Heart right ventricle (tissue), 16 donors: ENCODE measurements at regions not wholly inside any gene's neighbourhood (a gene's known extent, or its start where the extent isn't known, plus 50 kb on each side); places are given as distances from the start of the nearest gene placed in this dataset.

Experiments used
- ATAC-seq, 8 donors: fragments of 200-7000 bp; cut with Tn5 transposase; one replicate each; pipeline ENCODE4 v1.9.1; 2020; ENCODE audit warnings: mild to moderate bottlenecking in 8 of 8, moderate library complexity in 8 of 8, moderate number of reproducible peaks in 1 of 8
- DNase-seq, 2 donors: peaks; one replicate each; pipeline ENCODE4 v3.0.0-alpha.2; 2020
- H3K27ac ChIP-seq, 10 donors: fragments of 200-600 bp; sonication (generic) in 2 of 10; one replicate each; pipeline versions ENCODE4 v1.5.0 to v1.8.0; 2020 to 2022; ENCODE audit warnings: mild to moderate bottlenecking in 3 of 10
- H3K27me3 ChIP-seq, 7 donors: fragments of 200-600 bp; one replicate each; pipeline ENCODE4 v1.8.0; 2021 to 2022; ENCODE audit warnings: mild to moderate bottlenecking in 2 of 7
- H3K36me3 ChIP-seq, 9 donors: fragments of 200-600 bp; sonication (generic) in 1 of 9; one replicate each; pipeline versions ENCODE4 v1.5.0 to v1.8.0; 2020 to 2022; ENCODE audit warnings: mild to moderate bottlenecking in 2 of 9
- H3K4me1 ChIP-seq, 9 donors: fragments of 200-600 bp; sonication (generic) in 1 of 9; one replicate each; pipeline versions ENCODE4 v1.5.0 to v1.8.0; 2020 to 2022; ENCODE audit warnings: mild to moderate bottlenecking in 4 of 9
- H3K4me3 ChIP-seq, 10 donors: fragments of 200-600 bp; sonication (generic) in 2 of 10; one replicate each; pipeline versions ENCODE4 v1.5.0 to v1.8.0; 2020 to 2022; ENCODE audit warnings: mild to moderate bottlenecking in 7 of 10, moderate library complexity in 2 of 10
- H3K9me3 ChIP-seq, 11 donors: fragments of 200-600 bp in 10 of 11; sonication (generic) in 2 of 11; one replicate each; pipeline versions ENCODE4 v1.5.0 to v1.8.0; 2013 to 2022; ENCODE audit warnings: mild to moderate bottlenecking in 2 of 11, control low read depth in 1 of 11, moderate library complexity in 1 of 11
- WGBS, 2 donors: extraction: QIAGEN DNeasy Blood & Tissue Kit; methylation state at CpG; one replicate each; pipeline ENCODE4 v1.1.7; 2013; ENCODE audit warnings: inconsistent platforms in 1 of 2; 5-methylcytosine and 5-hydroxymethylcytosine counted together
- intact Hi-C, 10 donors: fragments of 100-400 bp; cut with DNase I; formaldehyde crosslinking; loops; one replicate each; pipeline versions ENCODE4 v1.11.1 to v1.14.2; 2022
- TF ChIP-seq, protein P1 (sequence below), 9 donors: fragments of 200-600 bp; sonication (generic) in 2 of 9; IDR thresholded peaks; one replicate each; pipeline versions ENCODE4 v1.5.0 to v1.8.0; 2021 to 2022; ENCODE audit warnings: antibody characterized with exemption in 9 of 9, mild to moderate bottlenecking in 5 of 9, moderate library complexity in 1 of 9
- donor health status: Arrhythmogenic right ventricular cardiomyopathy.
- donor health status: ischemic (EF 13 %, LVEDD 7.1; RV severe dilation, severe dysfunction).
- donor health status: healthy with polysubstance abuse.
- donor health status: DM: no; HTN: yes; CAD: no.
- donor health status: DM: no; HTN: no; CAD: no.
- donor health status: ischemic (EF 25% LVEDD 6.9; RV normal size, moderate dysfunction).
- donor health status: ischemic (EF 25% LVEDD 5.7; RV mildly dilated, moderate dysfunction).
- donor health status: healthy.
- donor health status: DM: yes; HTN: yes; CAD: no.
- donor health status: Ischemic cardiomyopathy.
- donor health status: ischemic (EF 35%, LVEDD 5.7; RV mildly dilated, moderate dysfunction).
- donor health status: nonischemic (EF 11% LVEDD 7.7; RV severe dilation, severe dysfunction).
- donor health status: DM: yes; HTN: yes; CAD: no.
- donor health status: PGD.
- donor health status: ischemic (EF 29% LVEDD 5.4; RV normal size, mild dysfunction).
- donor health status: nonischemic (EF 23%, LVEDD 6.1; RV moderate dilation, normal function).

DNA sequence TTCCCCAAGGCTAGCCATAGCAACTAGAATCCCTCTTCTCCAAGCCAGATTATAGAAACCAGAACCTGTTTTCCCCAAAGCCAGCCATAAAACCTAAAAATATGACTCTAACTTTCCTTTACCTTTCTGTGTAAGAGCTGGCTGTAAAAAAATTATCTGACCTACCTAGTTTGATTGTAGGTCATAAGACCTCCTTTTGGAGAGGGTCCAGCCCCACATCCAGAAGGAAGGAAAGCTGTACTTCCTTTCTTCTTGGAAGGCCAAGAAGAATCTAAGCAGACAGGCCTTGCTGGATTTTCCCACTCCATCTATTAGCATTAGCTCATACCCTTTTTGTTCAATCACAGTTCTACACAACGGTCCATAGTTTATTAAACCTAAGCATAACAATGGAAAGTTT, 1006.3 kb downstream of the SORCS3 start:
- Histone ChIP-seq H3K27me3 (no peaks in the 10 kb centered on the region), H3K36me3 (no peaks in the 10 kb centered on the region), H3K4me3 (no peak overlapping the region), H3K4me1 (no peaks in the 10 kb centered on the region), H3K9me3 (no peaks in the 10 kb centered on the region), H3K27ac (no peak overlapping the region)
- DNase-seq, result no peak
- WGBS, 2 donors, result 66 to 73% methylated on average over 1 of the region's 1 CpG
- TF ChIP-seq, protein P1, sequence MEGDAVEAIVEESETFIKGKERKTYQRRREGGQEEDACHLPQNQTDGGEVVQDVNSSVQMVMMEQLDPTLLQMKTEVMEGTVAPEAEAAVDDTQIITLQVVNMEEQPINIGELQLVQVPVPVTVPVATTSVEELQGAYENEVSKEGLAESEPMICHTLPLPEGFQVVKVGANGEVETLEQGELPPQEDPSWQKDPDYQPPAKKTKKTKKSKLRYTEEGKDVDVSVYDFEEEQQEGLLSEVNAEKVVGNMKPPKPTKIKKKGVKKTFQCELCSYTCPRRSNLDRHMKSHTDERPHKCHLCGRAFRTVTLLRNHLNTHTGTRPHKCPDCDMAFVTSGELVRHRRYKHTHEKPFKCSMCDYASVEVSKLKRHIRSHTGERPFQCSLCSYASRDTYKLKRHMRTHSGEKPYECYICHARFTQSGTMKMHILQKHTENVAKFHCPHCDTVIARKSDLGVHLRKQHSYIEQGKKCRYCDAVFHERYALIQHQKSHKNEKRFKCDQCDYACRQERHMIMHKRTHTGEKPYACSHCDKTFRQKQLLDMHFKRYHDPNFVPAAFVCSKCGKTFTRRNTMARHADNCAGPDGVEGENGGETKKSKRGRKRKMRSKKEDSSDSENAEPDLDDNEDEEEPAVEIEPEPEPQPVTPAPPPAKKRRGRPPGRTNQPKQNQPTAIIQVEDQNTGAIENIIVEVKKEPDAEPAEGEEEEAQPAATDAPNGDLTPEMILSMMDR (IDR thresholded peaks at IDR 0.05), result no peak
- no peak for ATAC-seq
- intact Hi-C loops, result no loop called here

GRCh38 chr10:105644978-105645377, 1003.9 kb downstream of the SORCS3 start:
- Histone ChIP-seq H3K27me3 (no peaks in the 10 kb centered on the region), H3K4me3 (no peak overlapping the region), H3K4me1 (no peaks in the 10 kb centered on the region), H3K9me3 (no peaks in the 10 kb centered on the region), H3K27ac (no peak overlapping the region), H3K36me3 (no peaks in the 10 kb centered on the region)
- no peak for DNase-seq
- intact Hi-C loops, result no loop called here
- TF ChIP-seq, protein P1 (IDR thresholded peaks at IDR 0.05), result no peak
- 88 to 90% methylated on average over 2 of the region's 2 CpGs for WGBS, 2 donors
- ATAC-seq, result no peak

DNA sequence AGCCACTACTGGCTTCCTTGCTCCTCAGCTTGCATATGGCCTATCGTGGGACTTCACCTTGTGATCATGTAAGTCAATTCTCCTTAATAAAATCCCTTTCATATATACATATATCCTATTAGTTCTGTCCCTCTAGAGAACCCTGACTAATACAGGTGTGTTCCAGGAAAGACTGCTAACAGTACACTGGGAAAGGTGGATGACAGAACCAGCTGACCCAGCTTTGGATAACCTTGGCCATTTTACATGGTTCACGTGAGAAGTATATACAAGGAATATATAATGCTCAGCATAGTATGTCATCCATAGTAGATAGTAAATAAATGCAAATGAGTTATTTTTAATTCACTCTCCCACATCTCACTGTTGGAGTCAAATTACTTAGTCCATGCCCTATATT, 1003.5 kb downstream of the SORCS3 start:
- Histone ChIP-seq H3K4me3 (no peak overlapping the region), H3K27me3 (no peaks in the 10 kb centered on the region), H3K27ac (no peak overlapping the region), H3K36me3 (no peaks in the 10 kb centered on the region), H3K9me3 (no peaks in the 10 kb centered on the region), H3K4me1 (no peaks in the 10 kb centered on the region)
- ATAC-seq (no peak), DNase-seq (no peak)
- intact Hi-C loops, result no loop called here
- 85 to 94% methylated on average over 2 of the region's 2 CpGs for WGBS, 2 donors
- TF ChIP-seq, protein P1 (IDR thresholded peaks at IDR 0.05), result no peak

DNA sequence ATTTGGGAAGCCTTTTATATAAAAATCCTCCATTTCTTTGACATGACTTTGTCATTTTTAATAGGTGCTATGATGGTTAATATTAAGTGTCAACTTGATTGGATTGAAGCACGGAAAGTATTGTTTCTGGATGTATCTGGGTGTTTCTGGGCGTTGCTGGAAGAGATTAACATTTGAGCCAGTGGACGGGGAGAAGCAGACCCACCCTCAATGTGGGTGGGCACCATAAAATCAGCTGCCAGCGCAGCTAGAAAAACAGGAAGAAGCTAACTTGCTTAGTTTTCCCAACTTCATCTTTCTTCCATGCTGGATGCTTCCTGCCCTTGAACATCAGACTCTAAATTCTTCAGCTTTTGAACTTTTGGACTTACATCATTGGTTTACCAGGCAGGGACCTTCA, 1003.0 kb downstream of the SORCS3 start:
- no peaks in the 10 kb centered on the region for H3K4me1 ChIP-seq
- peaks cover 0 to 4% (median 0%) of the 10 kb centered on the region in 11 donors for H3K9me3 ChIP-seq
- H3K36me3 ChIP-seq, result no peaks in the 10 kb centered on the region
- H3K4me3 ChIP-seq, result no peak overlapping the region
- DNase-seq (no peak), ATAC-seq (no peak)
- intact Hi-C loops, result no loop called here
- 53 to 67% methylated on average over 4 of the region's 4 CpGs for WGBS, 2 donors
- no peak overlapping the region for H3K27ac ChIP-seq
- TF ChIP-seq, protein P1 (IDR thresholded peaks at IDR 0.05), result no peak
- H3K27me3 ChIP-seq, result no peaks in the 10 kb centered on the region

DNA sequence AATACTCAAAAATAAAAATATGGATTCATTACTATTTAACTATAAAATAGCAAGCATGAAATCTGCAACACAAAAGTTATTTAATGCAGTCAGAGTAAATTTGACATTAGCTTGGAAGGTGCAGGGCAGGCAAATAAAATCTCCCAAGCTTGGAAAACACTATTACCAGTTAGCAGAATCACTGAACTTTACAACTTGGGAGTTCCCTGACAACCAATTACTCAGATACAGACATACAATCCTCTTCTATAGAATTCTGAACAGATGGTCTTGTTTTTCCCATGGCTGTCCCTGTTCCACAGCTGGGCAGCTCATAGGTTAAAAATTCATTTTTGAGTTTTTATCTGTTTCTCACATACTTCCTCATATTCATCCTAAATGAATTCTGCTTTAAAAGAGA, 1002.6 kb downstream of the SORCS3 start:
- Histone ChIP-seq H3K4me3 (no peak overlapping the region), H3K4me1 (no peaks in the 10 kb centered on the region), H3K9me3 (peaks cover 0 to 9% (median 0%) of the 10 kb centered on the region in 11 donors), H3K36me3 (no peaks in the 10 kb centered on the region), H3K27me3 (no peaks in the 10 kb centered on the region), H3K27ac (no peak overlapping the region)
- ATAC-seq (no peak), DNase-seq (no peak)
- TF ChIP-seq, protein P1 (IDR thresholded peaks at IDR 0.05), result no peak
- intact Hi-C loops, result no loop called here
